A673 (cell line): ENCODE measurements at regions not wholly inside any gene's neighbourhood (a gene's known extent, or its start where the extent isn't known, plus 50 kb on each side); places are given as distances from the start of the nearest gene placed in this dataset.

Experiments used
- BruUV-seq: library from RNA; stranded (reverse); fragments of 400-500 nt; replicated peaks from 2 replicates; lab custom pipeline; 2021; lab: Mats Ljungman, UMichigan
- CTCF ChIA-PET: fragments of 300-600 bp; sonication (Branson Sonifier 250); formaldehyde crosslinking; loops from one replicate; lab custom pipeline; 2022; ENCODE audit warnings: antibody characterized with exemption; lab: Charles Lee
- POLR2A ChIA-PET: fragments of 300-600 bp; sonication (Branson Sonifier 250); formaldehyde crosslinking; loops from one replicate; lab custom pipeline; 2022; ENCODE audit warnings: antibody characterized with exemption; ENCODE audit not compliant: low non-redundant PET; lab: Charles Lee
- DNase-seq: peaks from one replicate; pipeline ENCODE4 v3.0.0-alpha.2; 2015; ENCODE audit warnings: low spot score
- H3K27ac ChIP-seq: fragments of 200-600 bp; sonication (generic); 2 replicates; pipeline ENCODE4 v1.5.1; 2016; ENCODE audit warnings: mixed run types, low read depth, mild to moderate bottlenecking, mixed read lengths, antibody characterized with exemption, low read length; ENCODE audit not compliant: poor library complexity, severe bottlenecking
- H3K27me3 ChIP-seq: fragments of 200-600 bp; sonication (generic); replicated peaks from 2 replicates; pipeline ENCODE4 v1.6.1; 2017; ENCODE audit warnings: mixed run types, low read depth, mild to moderate bottlenecking, mixed read lengths, antibody characterized with exemption, low read length; ENCODE audit not compliant: insufficient read depth, poor library complexity
- H3K36me3 ChIP-seq: fragments of 200-600 bp; sonication (generic); 2 replicates; pipeline ENCODE4 v1.6.1; 2016; ENCODE audit warnings: mixed run types, mild to moderate bottlenecking, mixed read lengths, antibody characterized with exemption, low read length; ENCODE audit not compliant: insufficient read depth, poor library complexity, severe bottlenecking
- H3K4me1 ChIP-seq: fragments of 200-600 bp; sonication (generic); 2 replicates; pipeline ENCODE4 v1.6.1; 2017; ENCODE audit warnings: mixed run types, mild to moderate bottlenecking, mixed read lengths, antibody characterized with exemption, low read length; ENCODE audit not compliant: insufficient read depth, poor library complexity, severe bottlenecking
- H3K4me3 ChIP-seq: fragments of 200-600 bp; sonication (generic); 2 replicates; pipeline ENCODE4 v1.5.1; 2016; ENCODE audit warnings: low read depth, mixed run types, mild to moderate bottlenecking, mixed read lengths, low read length; ENCODE audit not compliant: poor library complexity, severe bottlenecking
- H3K9me3 ChIP-seq: fragments of 200-600 bp; sonication (generic); 2 replicates; pipeline ENCODE4 v1.6.1; 2016; ENCODE audit warnings: mixed run types, low read depth, mild to moderate bottlenecking, mixed read lengths, antibody characterized with exemption, low read length; ENCODE audit not compliant: poor library complexity, severe bottlenecking
- EZH2 ChIP-seq: fragments of 200-600 bp; sonication (generic); IDR thresholded peaks from 2 replicates; pipeline ENCODE4 v1.6.1; 2017; ENCODE audit warnings: borderline replicate concordance, low read depth, mild to moderate bottlenecking, mixed read lengths, antibody characterized with exemption, low read length; ENCODE audit not compliant: poor library complexity, severe bottlenecking
- intact Hi-C: fragments of 100-400 bp; cut with micrococcal nuclease; formaldehyde crosslinking; loops from one replicate; pipeline ENCODE4 v1.10.0; 2022; ENCODE audit not compliant: unreplicated experiment
- TF ChIP-seq, protein P1 (sequence below): fragments of 300-800, 200-600 bp; sonication (generic); conservative IDR thresholded peaks from 2 replicates; pipeline ENCODE4 v1.5.1; 2017; ENCODE audit warnings: low read depth, mild to moderate bottlenecking, antibody characterized with exemption, low read length, moderate library complexity, mixed read lengths

DNA sequence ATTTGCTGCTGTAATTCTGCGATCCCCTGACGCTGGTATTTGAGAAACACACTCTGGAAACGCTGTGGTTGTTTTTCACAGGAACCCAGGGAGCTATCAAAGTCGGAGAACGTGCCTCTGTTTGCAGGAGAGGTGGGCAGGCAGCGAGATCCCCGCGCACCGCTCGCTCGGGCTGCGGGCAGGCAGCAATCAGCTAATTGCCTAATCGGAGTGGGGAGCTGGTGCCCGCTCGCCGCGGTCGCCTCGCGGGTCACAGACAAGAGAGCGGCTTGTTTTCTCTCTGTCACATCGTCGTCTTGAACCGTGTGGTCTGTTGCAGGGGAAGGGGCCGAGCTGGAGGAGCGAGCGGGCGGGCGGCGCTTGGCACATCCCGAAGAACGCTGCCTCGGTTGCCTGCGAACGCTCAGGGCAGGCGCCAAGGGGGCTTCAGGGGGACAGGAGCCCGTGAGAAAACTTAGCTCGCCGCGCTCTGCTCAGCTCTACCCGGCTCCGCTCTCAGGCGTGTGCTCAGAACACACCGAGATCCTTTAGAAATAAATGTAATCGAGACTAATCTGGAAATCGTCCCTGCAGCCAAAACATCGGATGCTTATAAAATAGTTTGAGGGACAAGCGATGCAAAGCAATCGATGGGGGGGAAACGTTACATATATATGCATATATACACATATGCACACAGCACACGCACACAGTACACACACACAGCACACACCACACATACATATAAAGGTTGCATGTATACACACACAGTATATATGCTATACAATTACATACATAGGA, 93.6 kb upstream of the SMYD2 start:
- intact Hi-C loops, result no loop called here
- H3K27ac ChIP-seq, result no peak overlapping the region
- peaks cover 90% of the 10 kb centered on the region for H3K27me3 ChIP-seq
- CTCF ChIA-PET, result no interaction called here
- no peaks in the 10 kb centered on the region for H3K4me1 ChIP-seq
- no peaks in the 10 kb centered on the region for H3K36me3 ChIP-seq
- peak overlapping the region; percentile 13 for H3K4me3 ChIP-seq
- peaks cover 7% of the 10 kb centered on the region for H3K9me3 ChIP-seq
- POLR2A ChIA-PET, result interaction anchor here (0.6 kb wide), 1 partner anchor 17 kb away, joined by 4 read pairs; no protein-coding TSS in a partner anchor
- peak; percentile 11 for DNase-seq
- no TSS peak for BruUV-seq
- TF ChIP-seq, protein P1, sequence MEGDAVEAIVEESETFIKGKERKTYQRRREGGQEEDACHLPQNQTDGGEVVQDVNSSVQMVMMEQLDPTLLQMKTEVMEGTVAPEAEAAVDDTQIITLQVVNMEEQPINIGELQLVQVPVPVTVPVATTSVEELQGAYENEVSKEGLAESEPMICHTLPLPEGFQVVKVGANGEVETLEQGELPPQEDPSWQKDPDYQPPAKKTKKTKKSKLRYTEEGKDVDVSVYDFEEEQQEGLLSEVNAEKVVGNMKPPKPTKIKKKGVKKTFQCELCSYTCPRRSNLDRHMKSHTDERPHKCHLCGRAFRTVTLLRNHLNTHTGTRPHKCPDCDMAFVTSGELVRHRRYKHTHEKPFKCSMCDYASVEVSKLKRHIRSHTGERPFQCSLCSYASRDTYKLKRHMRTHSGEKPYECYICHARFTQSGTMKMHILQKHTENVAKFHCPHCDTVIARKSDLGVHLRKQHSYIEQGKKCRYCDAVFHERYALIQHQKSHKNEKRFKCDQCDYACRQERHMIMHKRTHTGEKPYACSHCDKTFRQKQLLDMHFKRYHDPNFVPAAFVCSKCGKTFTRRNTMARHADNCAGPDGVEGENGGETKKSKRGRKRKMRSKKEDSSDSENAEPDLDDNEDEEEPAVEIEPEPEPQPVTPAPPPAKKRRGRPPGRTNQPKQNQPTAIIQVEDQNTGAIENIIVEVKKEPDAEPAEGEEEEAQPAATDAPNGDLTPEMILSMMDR, result no peak
- TF ChIP-seq EZH2, result peak; percentile 96

GRCh38 chr1:214187933-214188332, 93.0 kb upstream of the SMYD2 start:
- ChIA-PET CTCF (no interaction called here), POLR2A (no interaction called here)
- no peak for DNase-seq
- H3K4me3 ChIP-seq, result no peak overlapping the region
- H3K36me3 ChIP-seq, result no peaks in the 10 kb centered on the region
- H3K4me1 ChIP-seq, result no peaks in the 10 kb centered on the region
- intact Hi-C loops, result no loop called here
- no peak overlapping the region for H3K27ac ChIP-seq
- H3K27me3 ChIP-seq, result peaks cover 94% of the 10 kb centered on the region
- TF ChIP-seq, protein P1, result no peak
- TF ChIP-seq EZH2, result no peak
- peaks cover 6% of the 10 kb centered on the region for H3K9me3 ChIP-seq
- BruUV-seq, result no TSS peak

GRCh38 chr1:214188835-214189234, 92.1 kb upstream of the SMYD2 start:
- Histone ChIP-seq H3K27me3 (peaks cover 95% of the 10 kb centered on the region), H3K4me1 (no peaks in the 10 kb centered on the region), H3K4me3 (no peak overlapping the region), H3K36me3 (no peaks in the 10 kb centered on the region), H3K9me3 (no peaks in the 10 kb centered on the region), H3K27ac (no peak overlapping the region)
- intact Hi-C loops, result no loop called here
- no peak for TF ChIP-seq EZH2
- TF ChIP-seq, protein P1, result no peak
- BruUV-seq, result no TSS peak
- POLR2A ChIA-PET, result no interaction called here
- CTCF ChIA-PET, result no interaction called here
- no peak for DNase-seq
